LNCaP clone FGC (cell line): ENCODE measurements at regions not wholly inside any gene's neighbourhood (a gene's known extent, or its start where the extent isn't known, plus 50 kb on each side); places are given as distances from the start of the nearest gene placed in this dataset.

Source experiments
- DNase-seq: peaks from one replicate; pipeline ENCODE4 v3.0.0-alpha.2; 2011; ENCODE audit warnings: low read depth
- H3K4me3 ChIP-seq: 2 replicates; pipeline ENCODE4 v1.5.1; 2011; ENCODE audit warnings: mild to moderate bottlenecking, low read depth, low read length, control low read depth
- TF ChIP-seq, protein P1 (sequence below): IDR thresholded peaks from 2 replicates; pipeline ENCODE4 v1.5.1; 2012; ENCODE audit warnings: mild to moderate bottlenecking; ENCODE audit not compliant: control insufficient read depth, insufficient read depth; ENCODE audit errors: extremely low read depth

GRCh38 chr2:34373586-34374233 lies 774.6 kb upstream of the FAM98A start:
- TF ChIP-seq, protein P1, sequence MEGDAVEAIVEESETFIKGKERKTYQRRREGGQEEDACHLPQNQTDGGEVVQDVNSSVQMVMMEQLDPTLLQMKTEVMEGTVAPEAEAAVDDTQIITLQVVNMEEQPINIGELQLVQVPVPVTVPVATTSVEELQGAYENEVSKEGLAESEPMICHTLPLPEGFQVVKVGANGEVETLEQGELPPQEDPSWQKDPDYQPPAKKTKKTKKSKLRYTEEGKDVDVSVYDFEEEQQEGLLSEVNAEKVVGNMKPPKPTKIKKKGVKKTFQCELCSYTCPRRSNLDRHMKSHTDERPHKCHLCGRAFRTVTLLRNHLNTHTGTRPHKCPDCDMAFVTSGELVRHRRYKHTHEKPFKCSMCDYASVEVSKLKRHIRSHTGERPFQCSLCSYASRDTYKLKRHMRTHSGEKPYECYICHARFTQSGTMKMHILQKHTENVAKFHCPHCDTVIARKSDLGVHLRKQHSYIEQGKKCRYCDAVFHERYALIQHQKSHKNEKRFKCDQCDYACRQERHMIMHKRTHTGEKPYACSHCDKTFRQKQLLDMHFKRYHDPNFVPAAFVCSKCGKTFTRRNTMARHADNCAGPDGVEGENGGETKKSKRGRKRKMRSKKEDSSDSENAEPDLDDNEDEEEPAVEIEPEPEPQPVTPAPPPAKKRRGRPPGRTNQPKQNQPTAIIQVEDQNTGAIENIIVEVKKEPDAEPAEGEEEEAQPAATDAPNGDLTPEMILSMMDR, result no peak
- no peak overlapping the region for H3K4me3 ChIP-seq
- peak; percentile 26 for DNase-seq

DNA sequence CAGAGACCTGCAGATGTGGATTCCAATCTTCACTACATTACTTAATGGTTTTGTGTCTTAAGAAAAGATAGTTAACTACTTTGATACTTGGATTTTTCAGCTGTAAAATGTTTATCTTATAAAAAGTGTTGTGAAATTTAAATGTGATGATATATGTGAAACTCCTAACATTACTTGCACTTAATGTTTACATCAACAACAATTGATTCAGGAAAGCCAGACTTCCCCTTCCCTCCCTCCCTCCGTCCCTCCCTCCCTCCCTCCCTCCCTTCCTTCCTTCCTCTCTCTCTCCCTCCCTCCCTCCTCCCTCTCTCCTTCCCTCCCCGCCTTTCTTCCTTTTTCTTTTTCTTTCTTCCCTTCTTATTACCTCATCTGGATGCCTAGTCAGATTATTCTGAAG lies 773.9 kb upstream of the FAM98A start:
- TF ChIP-seq, protein P1, result no peak
- H3K4me3 ChIP-seq, result no peak overlapping the region
- DNase-seq, result no peak

- H3K4me3 ChIP-seq, result no peak overlapping the region
- TF ChIP-seq, protein P1, result no peak
These were observed 772.6 kb upstream of the FAM98A start for GRCh38 chr2:34371711-34372110.

GRCh38 chr2:34368304-34368703 lies 769.2 kb upstream of the FAM98A start:
- DNase-seq, result no peak
- H3K4me3 ChIP-seq, result no peak overlapping the region
- TF ChIP-seq, protein P1, result no peak

More at GRCh38 chr2:34371711-34372110, 772.6 kb upstream of the FAM98A start:
- DNase-seq, result no peak

DNA sequence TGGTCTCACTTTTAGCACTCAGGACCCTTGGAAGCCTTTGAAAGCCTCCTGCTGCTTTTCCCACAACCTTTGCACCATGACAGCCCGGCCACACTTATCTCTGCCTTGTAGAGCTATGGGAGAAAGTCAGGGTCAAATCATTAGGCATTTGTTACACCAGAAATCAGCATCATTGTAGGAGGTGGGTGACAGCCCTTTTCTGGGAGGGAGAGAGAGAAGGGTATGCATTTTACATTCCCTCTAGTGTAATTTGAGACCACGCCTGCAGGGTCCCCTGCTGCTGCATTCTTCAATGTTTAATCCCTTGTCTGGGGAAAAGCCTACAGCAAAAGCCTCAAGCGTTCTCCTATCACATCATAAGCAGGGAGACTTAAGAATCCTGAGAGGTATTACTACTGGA lies 766.8 kb upstream of the FAM98A start:
- DNase-seq, result no peak
- no peak overlapping the region for H3K4me3 ChIP-seq
- TF ChIP-seq, protein P1, result no peak

DNA sequence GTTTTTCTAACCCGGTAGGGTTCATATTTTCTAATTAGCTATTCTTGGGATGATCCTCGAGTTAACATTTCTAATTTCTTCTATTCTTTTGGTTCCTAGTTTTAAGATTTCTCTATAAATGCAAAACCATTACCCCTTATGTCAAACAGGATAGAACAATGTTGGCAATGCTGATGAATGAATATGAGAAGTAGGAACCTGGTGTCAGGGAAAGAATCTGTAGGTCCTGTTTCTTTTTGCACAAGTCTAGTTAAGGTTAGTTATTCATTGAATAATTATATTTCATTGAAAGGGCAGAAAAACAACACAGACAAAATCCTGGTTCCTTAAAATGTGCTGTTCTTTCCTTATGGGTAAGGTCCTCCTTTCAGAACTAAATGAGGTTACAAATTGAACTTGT lies 766.4 kb upstream of the FAM98A start:
- no peak overlapping the region for H3K4me3 ChIP-seq
- TF ChIP-seq, protein P1, result no peak

DNA sequence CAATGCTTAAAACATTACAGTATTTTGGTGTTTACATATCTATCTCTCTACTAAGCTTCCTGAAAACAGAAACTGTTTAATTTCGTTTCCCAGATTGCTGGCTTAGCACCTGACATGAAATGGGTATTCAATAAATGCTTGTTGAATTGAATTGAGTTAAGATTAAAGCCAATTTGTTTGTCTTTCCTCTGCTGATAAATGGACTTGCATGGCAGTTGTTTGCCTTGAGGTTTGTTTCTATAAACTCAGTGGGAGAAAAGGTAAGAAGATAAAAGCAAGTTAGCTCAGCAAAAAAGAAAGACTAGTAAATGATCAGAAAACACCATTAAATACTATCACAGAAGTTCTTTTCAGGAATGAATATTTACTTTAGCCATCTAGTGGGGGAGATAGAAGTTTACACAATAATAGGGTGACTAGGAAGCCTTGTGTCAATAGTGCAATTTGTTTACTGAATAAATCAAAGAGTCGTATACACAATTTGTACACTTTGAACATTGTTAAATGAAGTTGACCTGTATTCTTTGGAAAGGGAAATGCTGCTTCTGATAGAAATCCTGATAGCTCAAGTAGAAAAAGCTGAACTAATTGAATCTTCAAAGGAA lies 754.5 kb upstream of the FAM98A start:
- peak; percentile 6 for DNase-seq
- TF ChIP-seq, protein P1, result no peak
- no peak overlapping the region for H3K4me3 ChIP-seq

More for the DNA sequence above, 766.4 kb upstream of the FAM98A start:
- no peak for DNase-seq
